Endothelial cell of umbilical vein (primary cell): ENCODE measurements at regions not wholly inside any gene's neighbourhood (a gene's known extent, or its start where the extent isn't known, plus 50 kb on each side); places are given as distances from the start of the nearest gene placed in this dataset.

ENCODE experiments used
- BruUV-seq: library from RNA; stranded (reverse); fragments of 400-500 nt; replicated peaks from 2 replicates; lab custom pipeline; 2021; lab: Mats Ljungman, UMichigan
- CTCF ChIA-PET: fragments of 300-600, 350-600 bp; sonication (Branson Sonifier 250); formaldehyde crosslinking; loops from one replicate; lab custom pipeline; 2021; ENCODE audit warnings: antibody characterized with exemption, inconsistent platforms; lab: Charles Lee
- POLR2A ChIA-PET: fragments of 300-600, 350-600 bp; sonication (Branson Sonifier 250); formaldehyde crosslinking; loops from one replicate; lab custom pipeline; 2021; ENCODE audit warnings: antibody characterized with exemption, inconsistent platforms; lab: Charles Lee
- DNase-seq: peaks from one replicate; pipeline ENCODE4 v3.0.0-alpha.2; 2011; ENCODE audit warnings: low read depth, low spot score
- FAIRE-seq: peaks from 2 replicates; lab custom pipeline; 2011; peaks lifted over from hg19 to GRCh38; lab: Jason Lieb, UNC
- H2AFZ ChIP-seq: 2 replicates; pipeline ENCODE4 v1.6.0; 2012; ENCODE audit warnings: low read depth, low read length, control low read depth, inconsistent platforms
- H3K27ac ChIP-seq: 2 replicates; pipeline ENCODE4 v1.5.1; 2011; ENCODE audit warnings: low read depth, mild to moderate bottlenecking, control low read depth, low read length, moderate library complexity; ENCODE audit not compliant: insufficient read depth
- H3K27me3 ChIP-seq, 2 experiments: 2 replicates each; pipeline versions ENCODE4 v1.6.0 to v1.6.1; 2011; ENCODE audit warnings: low read length in 2 of 2, mixed read lengths in 1 of 2; ENCODE audit not compliant: control insufficient read depth in 2 of 2, insufficient read depth in 2 of 2
- H3K36me3 ChIP-seq, 2 experiments: 2 replicates in 1 of 2; 3 replicates in 1 of 2; pipeline ENCODE4 v1.5.1; 2011; ENCODE audit warnings: low read length in 2 of 2, mild to moderate bottlenecking in 1 of 2, moderate library complexity in 1 of 2; ENCODE audit not compliant: control insufficient read depth in 2 of 2, insufficient read depth in 2 of 2; ENCODE audit errors: extremely low read depth in 1 of 2
- H3K4me1 ChIP-seq: 3 replicates; pipeline ENCODE4 v1.5.1; 2011; ENCODE audit warnings: mild to moderate bottlenecking, low read length; ENCODE audit not compliant: control insufficient read depth, insufficient read depth; ENCODE audit errors: extremely low read depth
- H3K4me2 ChIP-seq: 2 replicates; pipeline ENCODE4 v1.6.1; 2011; ENCODE audit warnings: low read length, control low read depth, mixed read lengths; ENCODE audit not compliant: insufficient read depth
- H3K4me3 ChIP-seq, 3 experiments: fragments of 200-600 bp in 1 of 3; sonication (generic), shearing (Covaris generic) in 1 of 3; replicated peaks in 1 of 3; 2 replicates each; pipeline ENCODE4 v1.5.1; 2011 to 2016; ENCODE audit warnings: control low read depth in 3 of 3, low read length in 3 of 3, mild to moderate bottlenecking in 2 of 3, inconsistent platforms in 1 of 3, low read depth in 1 of 3, moderate library complexity in 1 of 3; ENCODE audit not compliant: insufficient read depth in 1 of 3
- H3K79me2 ChIP-seq: 2 replicates; pipeline ENCODE4 v1.6.0; 2012; ENCODE audit warnings: low read length, inconsistent platforms; ENCODE audit not compliant: control insufficient read depth, insufficient read depth
- H3K9ac ChIP-seq: replicated peaks from 2 replicates; pipeline ENCODE3; 2011; ENCODE audit warnings: low read length, control low read depth; ENCODE audit not compliant: insufficient read depth; ENCODE audit errors: extremely low read depth
- H3K9me1 ChIP-seq: replicated peaks from 3 replicates; pipeline ENCODE4 v1.6.0; 2011; ENCODE audit warnings: mild to moderate bottlenecking, low read length; ENCODE audit not compliant: control insufficient read depth, insufficient read depth; ENCODE audit errors: extremely low read depth
- H3K9me3 ChIP-seq: replicated peaks from 2 replicates; pipeline ENCODE4 v1.5.1; 2012; ENCODE audit warnings: low read length, inconsistent platforms; ENCODE audit not compliant: control insufficient read depth, insufficient read depth
- H4K20me1 ChIP-seq: replicated peaks from 2 replicates; pipeline ENCODE3; 2011; ENCODE audit warnings: mild to moderate bottlenecking, low read length; ENCODE audit not compliant: control insufficient read depth, insufficient read depth; ENCODE audit errors: extremely low read depth
- CTCF ChIP-seq, 2 donors: IDR thresholded peaks; 1 replicate in 1 of 2; 2 replicates in 1 of 2; pipeline ENCODE4 v1.5.1; 2011; ENCODE audit warnings: low read length in 2 of 2, mild to moderate bottlenecking in 2 of 2, moderate library complexity in 2 of 2, control low read depth in 1 of 2, inconsistent platforms in 1 of 2, low read depth in 1 of 2; ENCODE audit not compliant: insufficient read depth in 1 of 2; ENCODE audit errors: extremely low read depth in 1 of 2
- EZH2 ChIP-seq: IDR thresholded peaks from 2 replicates; pipeline ENCODE4 v1.6.1; 2012; ENCODE audit warnings: borderline replicate concordance, low read depth, mild to moderate bottlenecking, moderate library complexity, low read length, inconsistent platforms; ENCODE audit not compliant: severe bottlenecking
- FOS ChIP-seq: IDR thresholded peaks from 2 replicates; pipeline ENCODE4 v1.6.1; 2011; ENCODE audit warnings: mild to moderate bottlenecking, low read length, moderate library complexity, borderline replicate concordance; ENCODE audit not compliant: insufficient read depth
- GATA2 ChIP-seq: IDR thresholded peaks from 2 replicates; pipeline ENCODE4 v1.7.0; 2011; ENCODE audit warnings: low read depth, mild to moderate bottlenecking, moderate library complexity, mixed read lengths, low read length; ENCODE audit not compliant: insufficient read length, insufficient read depth
- JUN ChIP-seq: IDR thresholded peaks from 2 replicates; pipeline ENCODE4 v1.6.1; 2011; ENCODE audit warnings: borderline replicate concordance, low read depth; ENCODE audit not compliant: insufficient read length, insufficient read depth
- MAX ChIP-seq: IDR thresholded peaks from 2 replicates; pipeline ENCODE4 v1.6.1; 2011; ENCODE audit not compliant: insufficient read depth, insufficient read length
- MYC ChIP-seq: IDR thresholded peaks from one replicate; pipeline ENCODE4 v1.6.1; 2011; ENCODE audit warnings: mild to moderate bottlenecking, low read depth, low read length
- POLR2A ChIP-seq: IDR thresholded peaks from 2 replicates; pipeline ENCODE4 v1.6.1; 2012; ENCODE audit warnings: low read depth, mild to moderate bottlenecking, control low read depth, low read length
- POLR2AphosphoS5 ChIP-seq: IDR thresholded peaks from 2 replicates; pipeline ENCODE4 v1.6.1; 2012; ENCODE audit warnings: low read depth, mild to moderate bottlenecking, control low read depth, low read length, moderate library complexity; ENCODE audit not compliant: insufficient read depth
- dilution Hi-C: fragments of 300-500 bp; cut with MboI; formaldehyde crosslinking; loops from one replicate; pipeline ENCODE4 v1.15.0; 2019; ENCODE audit warnings: low sequenced_read_pairs; ENCODE audit not compliant: extremely low pct_ligation_motif_present
- intact Hi-C: fragments of 100-400 bp; cut with micrococcal nuclease; formaldehyde crosslinking; loops from one replicate; pipeline ENCODE4 v1.10.0; 2022

DNA sequence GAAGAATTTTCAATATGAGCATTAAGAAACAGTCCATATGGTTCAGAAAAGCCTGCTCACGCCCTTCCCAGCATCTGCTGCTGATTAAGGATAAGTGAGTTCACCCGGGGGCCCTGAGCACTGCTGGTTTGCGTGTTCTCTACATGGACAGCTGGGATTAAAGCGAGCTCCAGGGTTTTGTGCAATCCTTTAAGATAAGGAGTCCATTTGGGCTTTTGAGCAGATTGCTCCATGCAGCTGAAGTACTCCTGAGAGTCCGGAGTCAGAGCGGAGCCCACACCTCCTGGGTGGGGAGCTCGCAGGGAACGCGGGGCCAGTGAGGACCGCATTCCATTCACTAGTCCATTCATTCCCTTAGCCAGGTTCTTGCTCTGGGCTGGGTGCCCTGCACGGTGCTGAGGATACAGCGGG, 149.3 kb upstream of the COL5A1 start:
- H3K79me2 ChIP-seq = no peaks in the 10 kb centered on the region
- dilution Hi-C loops = no loop called here
- no peaks in the 10 kb centered on the region for H3K4me1 ChIP-seq
- H2AFZ ChIP-seq = no peak overlapping the region
- intact Hi-C loops = no loop called here
- no peak for TF ChIP-seq EZH2
- H3K36me3 ChIP-seq = no peaks in the 10 kb centered on the region
- H3K9me1 ChIP-seq = no peaks in the 10 kb centered on the region
- FAIRE-seq (no peak), DNase-seq (no peak)
- H3K4me3 ChIP-seq = no peak overlapping the region
- no TSS peak for BruUV-seq
- no peak overlapping the region for H3K9ac ChIP-seq
- H3K27ac ChIP-seq = no peak overlapping the region
- ChIA-PET CTCF (no interaction called here), POLR2A (no interaction called here)
- no peaks in the 10 kb centered on the region for H3K9me3 ChIP-seq
- no peaks in the 10 kb centered on the region for H4K20me1 ChIP-seq
- H3K27me3 ChIP-seq = no peaks in the 10 kb centered on the region
- H3K4me2 ChIP-seq = no peak overlapping the region

DNA sequence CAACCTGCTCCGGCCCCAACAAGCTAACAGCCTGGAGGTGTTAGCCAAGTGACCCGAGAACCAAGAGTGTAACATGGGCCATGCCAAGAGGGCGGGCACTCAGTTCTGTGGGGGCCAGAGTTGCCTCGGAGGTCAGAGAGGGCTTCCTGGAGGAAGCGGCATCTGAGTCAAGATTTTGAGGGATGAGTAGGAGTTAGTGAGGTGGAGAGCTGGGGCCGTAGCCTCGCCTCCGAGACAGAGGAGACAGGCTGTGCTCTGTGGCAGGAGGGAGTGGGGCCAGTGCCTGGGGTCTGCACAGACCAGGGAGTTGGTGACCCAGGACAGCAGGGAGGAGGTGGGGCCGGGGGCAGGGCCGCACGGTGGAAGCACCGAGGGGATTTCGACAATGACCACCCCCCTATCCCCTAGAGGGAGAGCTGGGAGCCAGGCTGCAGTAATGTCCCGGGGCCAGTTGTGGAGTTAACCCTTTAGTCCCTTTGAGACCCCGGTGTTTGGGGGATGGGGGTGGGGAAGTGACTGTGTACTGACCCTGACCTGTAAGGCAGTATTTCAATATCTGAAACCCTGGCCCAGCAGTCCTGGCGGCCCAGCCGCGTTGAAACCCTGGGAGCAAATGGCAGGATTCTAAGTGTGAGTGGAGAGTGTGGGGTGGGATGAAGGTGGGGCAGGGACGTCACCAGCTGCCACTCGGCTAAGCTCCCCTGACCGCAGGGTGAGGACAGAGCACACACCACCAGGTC, 148.7 kb upstream of the COL5A1 start:
- no peaks in the 10 kb centered on the region for H3K27me3 ChIP-seq
- intact Hi-C loops (no loop called here), dilution Hi-C loops (no loop called here)
- no peaks in the 10 kb centered on the region for H3K79me2 ChIP-seq
- TF ChIP-seq FOS = no peak
- no peak for TF ChIP-seq POLR2A
- no peak for TF ChIP-seq CTCF (IDR thresholded peaks at IDR 0.05; ENCODE audit: extremely low read depth in 1 of 2, insufficient read depth in 1 of 2, low read depth in 1 of 2, low read length in 2 of 2)
- no peak for TF ChIP-seq POLR2AphosphoS5
- no peak for TF ChIP-seq JUN
- no peak for TF ChIP-seq MYC
- TF ChIP-seq MAX = no peak
- TF ChIP-seq EZH2 = no peak
- no peak for TF ChIP-seq GATA2
- no peak for FAIRE-seq
- DNase-seq = no peak
- no peaks in the 10 kb centered on the region for H3K4me1 ChIP-seq
- no peak overlapping the region for H3K4me3 ChIP-seq
- H3K4me2 ChIP-seq = no peak overlapping the region
- H3K9me3 ChIP-seq = no peaks in the 10 kb centered on the region
- ChIA-PET CTCF (no interaction called here), POLR2A (no interaction called here)
- no peak overlapping the region for H2AFZ ChIP-seq
- H3K27ac ChIP-seq = no peak overlapping the region
- no peaks in the 10 kb centered on the region for H3K9me1 ChIP-seq
- H3K36me3 ChIP-seq = no peaks in the 10 kb centered on the region
- no peak overlapping the region for H3K9ac ChIP-seq
- no peaks in the 10 kb centered on the region for H4K20me1 ChIP-seq
- BruUV-seq = no TSS peak
